ENCODE measurements at regions not wholly inside any gene's neighbourhood (a gene's known extent, or its start where the extent isn't known, plus 50 kb on each side); places are given as distances from the start of the nearest gene placed in this dataset.

DNA sequence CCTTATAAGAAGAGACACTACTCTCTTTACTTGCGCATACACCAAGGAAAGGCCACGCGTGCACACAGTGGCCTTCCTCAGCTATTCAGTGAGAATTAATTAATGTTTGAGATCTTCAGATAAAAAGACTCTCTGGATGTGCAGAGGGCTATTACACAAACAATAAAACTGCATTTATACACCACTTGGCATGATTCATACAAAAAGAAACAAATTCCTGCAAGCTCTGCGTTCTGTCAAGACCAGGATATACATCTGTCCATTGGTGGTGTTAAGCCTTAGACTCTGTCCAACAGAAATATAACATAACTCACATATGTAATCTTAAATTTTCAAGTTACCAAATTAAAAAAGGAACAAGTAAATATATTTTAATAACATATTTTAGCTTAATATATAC lies 55.2 kb upstream of the TSC22D2 start:
- Histone ChIP-seq H3K4me3 (ENCODE audit: low read length in 3 of 3) (no peak overlapping the region), H3K36me3 (ENCODE audit: control insufficient read depth in 2 of 3, insufficient read depth in 3 of 3, low read length in 3 of 3) (no peaks in the 10 kb centered on the region), H3K27ac (ENCODE audit: low read depth in 2 of 2, low read length in 2 of 2) (no peak overlapping the region), H3K9ac (ENCODE audit: low read length in 3 of 3) (no peak overlapping the region), H3K27me3 (ENCODE audit: control insufficient read depth, insufficient read depth, low read length) (no peaks in the 10 kb centered on the region), H3K4me1 (ENCODE audit: control insufficient read depth in 2 of 3, insufficient read depth in 2 of 3, low read depth in 1 of 3, low read length in 3 of 3) (no peaks in the 10 kb centered on the region), H3K9me3 (ENCODE audit: control insufficient read depth in 2 of 3, insufficient read depth in 1 of 3, low read length in 3 of 3) (no peaks in the 10 kb centered on the region)
- intact Hi-C loops (cut with DNase I): no loop called here
- TF ChIP-seq, protein P1, sequence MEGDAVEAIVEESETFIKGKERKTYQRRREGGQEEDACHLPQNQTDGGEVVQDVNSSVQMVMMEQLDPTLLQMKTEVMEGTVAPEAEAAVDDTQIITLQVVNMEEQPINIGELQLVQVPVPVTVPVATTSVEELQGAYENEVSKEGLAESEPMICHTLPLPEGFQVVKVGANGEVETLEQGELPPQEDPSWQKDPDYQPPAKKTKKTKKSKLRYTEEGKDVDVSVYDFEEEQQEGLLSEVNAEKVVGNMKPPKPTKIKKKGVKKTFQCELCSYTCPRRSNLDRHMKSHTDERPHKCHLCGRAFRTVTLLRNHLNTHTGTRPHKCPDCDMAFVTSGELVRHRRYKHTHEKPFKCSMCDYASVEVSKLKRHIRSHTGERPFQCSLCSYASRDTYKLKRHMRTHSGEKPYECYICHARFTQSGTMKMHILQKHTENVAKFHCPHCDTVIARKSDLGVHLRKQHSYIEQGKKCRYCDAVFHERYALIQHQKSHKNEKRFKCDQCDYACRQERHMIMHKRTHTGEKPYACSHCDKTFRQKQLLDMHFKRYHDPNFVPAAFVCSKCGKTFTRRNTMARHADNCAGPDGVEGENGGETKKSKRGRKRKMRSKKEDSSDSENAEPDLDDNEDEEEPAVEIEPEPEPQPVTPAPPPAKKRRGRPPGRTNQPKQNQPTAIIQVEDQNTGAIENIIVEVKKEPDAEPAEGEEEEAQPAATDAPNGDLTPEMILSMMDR (IDR thresholded peaks at IDR 0.05; ENCODE audit: borderline replicate concordance, extremely low read depth, insufficient read depth): no peak
- DNase-seq (no peak), FAIRE-seq (peak; percentile 19)

DNA sequence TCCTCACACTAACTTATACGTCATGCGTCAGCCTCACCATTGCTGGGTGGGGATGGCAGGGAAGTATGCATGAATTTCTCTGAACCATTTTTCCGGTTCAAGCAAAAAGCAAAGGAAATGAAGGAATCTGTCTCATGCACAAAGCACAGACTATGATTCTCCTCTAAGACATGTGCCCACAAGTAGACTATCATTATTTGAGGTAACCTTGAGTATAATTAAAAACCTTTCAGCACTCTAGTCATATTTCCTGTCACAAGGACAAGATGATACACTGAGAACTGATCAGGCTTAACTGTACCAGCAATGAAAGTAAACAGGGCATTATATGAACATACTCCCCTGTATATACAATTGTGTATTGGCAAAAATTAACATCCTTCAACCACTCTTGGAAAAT lies 56.7 kb upstream of the TSC22D2 start:
- intact Hi-C loops (cut with DNase I): no loop called here
- Histone ChIP-seq H3K27me3 (ENCODE audit: control insufficient read depth, insufficient read depth, low read length) (no peaks in the 10 kb centered on the region), H3K36me3 (ENCODE audit: control insufficient read depth in 2 of 3, insufficient read depth in 3 of 3, low read length in 3 of 3) (no peaks in the 10 kb centered on the region), H3K4me1 (ENCODE audit: control insufficient read depth in 2 of 3, insufficient read depth in 2 of 3, low read depth in 1 of 3, low read length in 3 of 3) (no peaks in the 10 kb centered on the region), H3K9ac (ENCODE audit: low read length in 3 of 3) (no peak overlapping the region), H3K4me3 (ENCODE audit: low read length in 3 of 3) (no peak overlapping the region), H3K27ac (ENCODE audit: low read depth in 2 of 2, low read length in 2 of 2) (no peak overlapping the region), H3K9me3 (ENCODE audit: control insufficient read depth in 2 of 3, insufficient read depth in 1 of 3, low read length in 3 of 3) (no peaks in the 10 kb centered on the region)
- FAIRE-seq (no peak), DNase-seq (no peak)
- TF ChIP-seq, protein P1 (IDR thresholded peaks at IDR 0.05; ENCODE audit: borderline replicate concordance, extremely low read depth, insufficient read depth): no peak

DNA sequence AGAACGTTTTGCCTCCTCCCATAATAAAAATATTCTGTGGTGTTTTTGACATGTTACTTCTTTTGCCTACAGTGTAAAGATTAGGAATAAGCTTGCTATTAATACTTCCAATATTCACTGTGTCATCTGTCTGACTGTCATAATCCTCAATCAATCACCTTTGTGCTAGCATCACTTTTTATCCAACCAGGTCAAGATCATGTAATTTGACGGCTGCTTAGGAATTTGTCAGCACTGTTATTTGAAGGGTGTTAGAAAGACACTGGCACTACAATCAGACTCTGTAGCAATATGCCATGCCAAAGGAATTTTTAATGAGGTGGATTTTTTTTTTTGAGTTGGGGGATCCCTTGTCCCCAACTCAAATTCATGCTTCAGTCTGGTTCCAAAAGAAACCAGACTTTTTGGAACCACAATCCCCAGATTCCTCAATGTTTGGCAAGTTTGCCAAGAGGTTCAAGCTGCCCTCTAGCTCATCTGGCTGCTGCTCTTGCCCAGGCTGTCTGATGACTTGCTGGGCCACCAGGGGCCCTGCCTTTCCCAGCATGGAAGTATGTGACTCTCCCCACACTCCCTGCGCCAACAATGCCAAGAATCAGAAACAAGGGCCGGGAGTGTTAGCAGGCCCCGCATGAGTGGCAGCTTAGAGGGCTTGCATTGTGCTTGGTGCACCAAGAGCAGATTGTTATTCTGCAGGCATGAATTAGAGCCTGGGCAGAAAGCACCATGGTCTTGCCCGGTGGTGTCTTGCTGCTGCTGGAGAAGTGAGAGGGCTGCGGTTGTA lies 58.6 kb upstream of the TSC22D2 start:
- no peak for FAIRE-seq
- H3K9me3 ChIP-seq (ENCODE audit: control insufficient read depth in 2 of 3, insufficient read depth in 1 of 3, low read length in 3 of 3): no peaks in the 10 kb centered on the region
- H3K4me1 ChIP-seq (ENCODE audit: control insufficient read depth in 2 of 3, insufficient read depth in 2 of 3, low read depth in 1 of 3, low read length in 3 of 3): peaks cover 0 to 2% (median 0%) of the 10 kb centered on the region in 3 donors
- H3K27me3 ChIP-seq (ENCODE audit: control insufficient read depth, insufficient read depth, low read length): no peaks in the 10 kb centered on the region
- TF ChIP-seq, protein P1 (IDR thresholded peaks at IDR 0.05; ENCODE audit: borderline replicate concordance, extremely low read depth, insufficient read depth): no peak
- H3K27ac ChIP-seq (ENCODE audit: low read depth in 2 of 2, low read length in 2 of 2): peak overlapping the region in 1 of 2 donors; percentile 65
- intact Hi-C loops (cut with DNase I): no loop called here
- DNase-seq: no peak
- H3K9ac ChIP-seq (ENCODE audit: low read length in 3 of 3): no peak overlapping the region
- H3K36me3 ChIP-seq (ENCODE audit: control insufficient read depth in 2 of 3, insufficient read depth in 3 of 3, low read length in 3 of 3): no peaks in the 10 kb centered on the region
- H3K4me3 ChIP-seq (ENCODE audit: low read length in 3 of 3): no peak overlapping the region

Data from kidney (tissue), 13 donors.